HepG2 (cell line): ENCODE measurements at regions not wholly inside any gene's neighbourhood (a gene's known extent, or its start where the extent isn't known, plus 50 kb on each side); places are given as distances from the start of the nearest gene placed in this dataset.

ENCODE experiments used
- ATF3 ChIP-seq: sonication (generic); formaldehyde crosslinking; IDR thresholded peaks from 2 replicates; pipeline ENCODE4 v1.4.0; 2020; ENCODE audit warnings: missing genetic modification reagents
- CBX5 ChIP-seq: sonication (generic); formaldehyde crosslinking; IDR thresholded peaks from 2 replicates; pipeline ENCODE4 v1.4.0; 2020; ENCODE audit warnings: missing genetic modification reagents, borderline replicate concordance
- CTCF ChIP-seq: sonication (generic); formaldehyde crosslinking; IDR thresholded peaks from 2 replicates; pipeline ENCODE4 v1.5.0; 2020; ENCODE audit warnings: mild to moderate bottlenecking, missing genetic modification reagents, moderate library complexity
- ESRRA ChIP-seq: sonication (generic); formaldehyde crosslinking; IDR thresholded peaks from 2 replicates; pipeline ENCODE4 v1.5.1; 2020; ENCODE audit warnings: mild to moderate bottlenecking, low read depth, missing genetic modification reagents
- EZH2 ChIP-seq: conservative IDR thresholded peaks from 2 replicates; pipeline ENCODE4 v1.6.1; 2012; ENCODE audit warnings: mild to moderate bottlenecking, low read depth, low read length, moderate library complexity
- HOXA3 ChIP-seq: sonication (generic); formaldehyde crosslinking; IDR thresholded peaks from 2 replicates; pipeline ENCODE4 v1.5.0; 2020; ENCODE audit warnings: missing genetic modification reagents
- MAX ChIP-seq: IDR thresholded peaks from 2 replicates; pipeline ENCODE4 v1.6.1; 2012; ENCODE audit warnings: inconsistent platforms
- NR2F1 ChIP-seq, 2 experiments: fragments of 450-650 bp in 1 of 2; formaldehyde crosslinking in 1 of 2; IDR thresholded peaks; 2 replicates each; pipeline versions ENCODE4 v1.5.0 to v1.6.1; 2016 to 2020; ENCODE audit warnings: mild to moderate bottlenecking in 1 of 2, missing compliant biosample characterization in 1 of 2, missing genetic modification reagents in 1 of 2, moderate library complexity in 1 of 2
- PRDM15 ChIP-seq: sonication (generic); formaldehyde crosslinking; IDR thresholded peaks from 2 replicates; pipeline ENCODE4 v1.4.0; 2020; ENCODE audit warnings: missing genetic modification reagents
- ZBTB40 ChIP-seq, 2 experiments: fragments of 450-650 bp in 1 of 2; sonication (generic) in 1 of 2; formaldehyde crosslinking in 1 of 2; IDR thresholded peaks; 2 replicates each; pipeline versions ENCODE4 v1.6.1 to v1.8.0; 2016 to 2022; ENCODE audit warnings: antibody characterized with exemption in 1 of 2, mild to moderate bottlenecking in 1 of 2, missing genetic modification reagents in 1 of 2
- ZFP91 ChIP-seq: sonication (generic); formaldehyde crosslinking; IDR thresholded peaks from 2 replicates; pipeline ENCODE4 v1.9.0; 2022; ENCODE audit warnings: missing genetic modification reagents, mild to moderate bottlenecking, borderline replicate concordance
- ZNF841 ChIP-seq: sonication (generic); formaldehyde crosslinking; IDR thresholded peaks from 2 replicates; pipeline ENCODE4 v1.8.1; 2023; ENCODE audit warnings: missing genetic modification reagents, borderline replicate concordance

- TF ChIP-seq ESRRA (no peak), CBX5 (CRISPR knock-in tag) (no peak), PRDM15 (CRISPR knock-in tag) (no peak), EZH2 (no peak), ZBTB40 (IDR thresholded peaks at IDR 0.05) (no peak), ZBTB40 (CRISPR knock-in tag; IDR thresholded peaks at IDR 0.05) (no peak), ZNF841 (CRISPR knock-in tag) (no peak), HOXA3 (CRISPR knock-in tag) (no peak), CTCF (CRISPR knock-in tag) (no peak), MAX (no peak), ATF3 (CRISPR knock-in tag) (no peak), NR2F1 (CRISPR knock-in tag; IDR thresholded peaks at IDR 0.05) (no peak), ZFP91 (CRISPR knock-in tag) (no peak)
Observed at GRCh38 chr3:56867671-56868070, 65.9 kb upstream of the ARHGEF3 start.
